ENCODE measurements at regions not wholly inside any gene's neighbourhood (a gene's known extent, or its start where the extent isn't known, plus 50 kb on each side); places are given as distances from the start of the nearest gene placed in this dataset.

- TF ChIP-seq EZH2phosphoT487 (IDR thresholded peaks at IDR 0.05; ENCODE audit: insufficient read depth, low read depth) (no peak), EZH2 (IDR thresholded peaks at IDR 0.05; ENCODE audit: insufficient read depth, poor library complexity, severe bottlenecking) (no peak)
These were observed 156.9 kb downstream of the RASSF9 start for GRCh38 chr12:85679296-85679695.

Data from GM23248 (cell line).